ENCODE measurements at regions not wholly inside any gene's neighbourhood (a gene's known extent, or its start where the extent isn't known, plus 50 kb on each side); places are given as distances from the start of the nearest gene placed in this dataset.

GRCh38 chr6:166841216-166841615 lies 115.1 kb downstream of the RNASET2 start:
- no peak for DNase-seq

DNA sequence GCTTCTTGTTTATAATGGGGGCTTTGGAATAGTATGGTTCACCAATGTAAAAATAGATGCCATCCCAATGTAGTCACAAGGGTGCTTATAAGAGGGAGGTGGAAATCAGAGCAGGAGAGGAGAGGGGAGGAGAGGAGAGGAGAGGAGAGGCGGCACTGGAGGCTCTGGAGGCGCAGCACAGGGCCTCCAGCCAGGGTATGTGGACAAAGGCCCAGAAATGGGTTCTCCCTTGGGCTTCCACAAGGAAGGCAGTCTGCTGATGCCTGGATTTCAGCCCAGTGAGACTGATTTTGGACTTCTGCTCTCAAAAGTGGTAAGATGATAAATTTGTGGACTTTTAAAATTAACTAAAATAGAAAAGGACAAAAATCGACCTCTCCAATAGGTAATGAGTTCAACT lies 116.8 kb downstream of the RNASET2 start:
- no peak for DNase-seq

GRCh38 chr6:166838987-166839386 lies 117.4 kb downstream of the RNASET2 start:
- DNase-seq: no peak

DNA sequence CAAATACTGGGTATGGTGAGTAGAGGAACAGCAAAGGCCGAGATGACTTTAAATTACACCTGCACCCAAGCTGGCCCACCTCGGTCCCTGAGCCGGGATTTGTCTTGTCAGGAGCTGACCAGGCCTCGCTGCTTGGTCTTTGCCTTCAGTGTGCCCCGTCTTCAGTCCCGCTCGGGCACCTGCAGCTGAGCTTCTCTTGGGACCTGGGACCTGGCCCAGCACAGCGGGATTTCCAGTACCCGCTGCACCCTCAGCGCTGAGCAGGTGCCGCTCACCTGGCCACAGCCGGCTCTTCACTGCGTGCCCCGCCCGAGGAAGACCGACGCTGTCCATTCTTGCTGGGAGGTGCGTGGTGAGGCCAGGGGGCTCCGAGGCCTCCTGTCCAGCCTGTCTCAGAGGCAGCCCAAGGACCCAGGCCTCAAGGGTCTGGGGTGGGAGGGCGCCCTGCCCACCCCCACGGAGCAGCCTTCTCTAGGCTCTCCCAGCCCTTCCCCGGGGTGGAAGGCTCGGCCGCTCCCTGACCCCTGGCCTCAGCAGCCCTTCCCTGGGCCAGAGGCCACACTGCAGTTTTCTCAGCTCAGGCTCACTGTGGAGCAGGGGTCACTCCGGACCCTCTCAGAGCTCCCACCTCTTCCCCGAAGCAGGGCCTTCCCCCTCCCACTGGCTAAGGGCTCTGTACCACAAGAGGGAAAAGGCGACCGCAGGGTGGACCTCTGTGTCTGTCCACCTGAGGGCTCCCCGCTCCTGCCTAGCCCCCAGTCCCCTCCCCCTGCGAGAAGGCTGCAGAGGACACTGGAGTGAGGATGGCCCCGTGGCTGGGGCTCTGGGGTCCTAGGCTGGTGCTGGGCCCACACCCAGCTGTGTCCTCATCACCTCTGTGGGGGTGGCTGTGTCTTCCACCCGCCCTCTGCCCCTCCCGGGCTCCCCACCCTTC lies 119.3 kb downstream of the RNASET2 start:
- no peak for DNase-seq

GRCh38 chr6:166834049-166834448 lies 122.3 kb downstream of the RNASET2 start:
- no peak for DNase-seq

DNA sequence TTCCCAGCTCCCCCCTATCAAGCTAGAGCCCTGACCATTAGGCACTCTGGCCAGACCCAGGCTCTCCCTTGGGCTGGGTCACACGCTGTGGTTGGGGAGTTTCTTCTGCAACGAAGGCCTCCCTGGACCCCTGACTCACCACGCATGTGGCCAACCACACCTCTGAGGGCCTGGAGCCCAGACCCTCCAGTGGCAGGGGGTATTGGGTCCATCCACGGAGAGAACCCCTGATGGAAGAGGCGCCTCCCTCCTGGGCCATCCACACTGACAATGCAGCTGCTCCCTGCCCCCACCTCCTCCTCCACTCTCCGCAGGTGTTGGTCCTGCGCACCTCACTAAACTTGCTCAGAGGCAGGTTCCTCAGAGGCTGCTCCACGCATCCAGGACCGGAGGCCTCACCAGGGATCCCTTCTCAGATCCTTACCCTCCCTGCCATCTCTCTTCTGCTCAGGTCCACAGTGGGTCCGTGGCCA lies 125.4 kb downstream of the RNASET2 start:
- no peak for DNase-seq

- no peak for DNase-seq
These were observed 126.0 kb downstream of the RNASET2 start for GRCh38 chr6:166830185-166830890.

GRCh38 chr6:166826264-166826663 lies 130.1 kb downstream of the RNASET2 start:
- DNase-seq: no peak

DNA sequence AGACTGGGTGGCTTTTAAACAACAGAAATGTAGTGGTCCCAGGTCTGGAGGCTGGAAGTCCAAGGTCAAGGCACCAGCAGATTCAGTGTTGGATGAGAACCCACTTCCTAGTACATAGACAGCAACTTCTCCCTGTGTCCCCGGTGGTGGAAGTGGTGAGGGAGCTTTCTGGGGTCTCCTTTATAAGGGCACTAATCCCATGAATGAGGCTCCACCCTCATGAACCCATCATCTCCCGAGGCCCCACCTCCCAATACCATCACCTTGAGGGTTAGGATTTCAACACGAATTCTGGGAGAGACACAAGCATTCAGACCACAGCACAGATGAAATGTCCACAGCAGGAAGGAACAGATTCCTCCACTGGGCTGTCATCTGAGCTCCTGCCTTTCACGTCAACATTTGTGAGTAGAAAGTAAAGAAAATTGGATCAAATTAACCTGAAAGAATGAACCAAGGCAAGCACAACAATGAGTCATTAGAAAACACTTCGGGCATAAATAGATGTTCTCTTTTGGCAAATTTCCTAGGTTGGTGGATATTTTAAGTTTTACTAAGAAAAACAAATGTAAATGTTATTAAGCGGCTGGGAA lies 130.7 kb downstream of the RNASET2 start:
- DNase-seq: no peak

DNA sequence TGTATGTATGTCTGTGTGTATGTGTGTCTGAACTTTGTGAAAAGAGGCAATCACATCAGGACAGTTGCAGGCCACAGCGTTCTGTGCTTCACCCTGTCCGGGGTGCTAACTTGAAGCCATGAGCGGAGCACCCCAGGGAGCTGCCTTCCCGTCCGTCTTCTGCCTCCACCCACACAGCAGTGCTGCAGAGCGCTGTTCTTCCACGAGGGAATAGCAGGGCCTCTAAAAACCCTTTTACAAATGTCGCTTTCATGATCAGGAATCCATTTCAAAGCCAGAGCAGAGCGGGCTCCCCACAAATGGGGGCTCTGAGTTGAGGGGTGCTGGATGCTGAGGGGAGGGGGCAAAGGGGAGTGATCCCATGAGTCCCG lies 131.5 kb downstream of the RNASET2 start:
- no peak for DNase-seq

DNA sequence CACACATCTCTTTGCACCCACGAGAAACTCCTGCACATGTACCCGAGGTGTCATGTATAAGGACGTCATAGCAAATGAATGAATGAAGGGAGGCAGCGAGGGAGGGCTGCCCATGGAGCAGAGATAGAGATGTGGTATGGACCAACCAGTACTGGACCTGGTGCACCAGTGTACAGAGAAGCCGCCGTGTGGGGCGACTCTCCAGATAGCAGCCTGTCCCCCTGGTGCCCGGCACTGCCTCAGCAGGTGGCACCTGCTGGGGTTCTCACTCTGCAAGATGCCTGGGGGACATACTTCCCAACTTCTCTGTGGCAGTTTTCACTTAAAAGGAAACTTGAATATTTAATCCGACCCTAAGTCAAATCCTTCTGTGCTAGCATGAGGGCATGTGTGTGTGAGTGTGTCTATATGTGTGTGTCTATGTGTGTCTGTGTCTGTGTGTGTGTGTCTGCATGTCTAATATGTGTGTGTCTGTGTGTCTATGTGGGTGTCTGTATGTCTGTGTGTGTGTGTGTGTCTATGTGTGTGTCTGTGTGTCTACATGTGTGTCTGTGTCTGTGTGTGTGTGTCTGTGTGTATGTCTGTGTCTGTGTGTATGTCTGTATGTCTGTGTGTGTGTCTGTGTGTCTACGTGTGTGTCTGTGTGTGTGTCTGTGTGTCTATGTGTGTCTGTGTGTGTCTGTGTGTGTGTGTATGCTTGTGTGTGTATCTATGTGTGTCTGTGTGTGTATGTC lies 132.0 kb downstream of the RNASET2 start:
- no peak for DNase-seq

GRCh38 chr6:166822609-166823008 lies 133.7 kb downstream of the RNASET2 start:
- no peak for DNase-seq

DNA sequence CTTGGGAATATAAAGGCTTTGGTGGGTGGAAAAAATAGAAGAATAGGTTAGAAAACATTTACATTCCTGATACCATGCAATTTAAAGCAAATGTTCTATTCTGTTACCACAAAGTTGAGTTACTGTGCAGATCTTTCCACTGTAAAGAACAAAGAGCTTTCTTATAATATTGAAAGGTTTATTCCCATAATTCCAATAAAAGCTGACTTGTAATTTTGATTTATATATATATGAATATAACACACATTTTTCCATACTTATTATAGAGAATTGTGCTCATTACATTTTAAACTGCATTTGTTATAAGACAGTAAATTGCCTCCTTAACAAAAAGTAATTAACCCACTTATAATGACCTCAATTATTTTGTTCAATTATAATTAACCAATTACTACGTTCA lies 135.9 kb downstream of the RNASET2 start:
- DNase-seq: no peak

- no peak for DNase-seq
These were observed 136.3 kb downstream of the RNASET2 start for GRCh38 chr6:166820070-166820469.

- DNase-seq: no peak
These were observed 140.7 kb downstream of the RNASET2 start for GRCh38 chr6:166815629-166816028.

- no peak for DNase-seq
These were observed 142.0 kb downstream of the RNASET2 start for GRCh38 chr6:166814390-166814789.

DNA sequence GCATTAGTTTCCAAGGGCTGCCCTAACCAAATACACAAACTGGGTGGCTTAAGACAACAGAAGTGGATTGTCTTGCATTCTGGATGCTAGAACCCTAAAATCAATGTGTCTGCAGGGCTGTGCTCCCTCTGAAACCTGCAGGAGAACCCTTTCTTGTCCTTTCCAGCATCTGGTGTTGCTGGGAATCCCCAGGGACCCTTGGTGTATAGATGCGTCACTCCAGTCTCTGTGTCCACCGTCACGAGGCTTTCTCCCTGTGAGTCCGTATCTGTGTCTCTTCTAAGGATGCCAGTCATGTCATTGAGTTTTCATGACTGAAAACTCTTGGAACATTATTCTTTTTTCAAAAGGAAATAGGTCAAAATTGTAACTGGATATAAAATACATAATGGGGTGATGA lies 142.9 kb downstream of the RNASET2 start:
- DNase-seq: no peak

GRCh38 chr6:166810864-166811263 lies 145.5 kb downstream of the RNASET2 start:
- DNase-seq: no peak

DNA sequence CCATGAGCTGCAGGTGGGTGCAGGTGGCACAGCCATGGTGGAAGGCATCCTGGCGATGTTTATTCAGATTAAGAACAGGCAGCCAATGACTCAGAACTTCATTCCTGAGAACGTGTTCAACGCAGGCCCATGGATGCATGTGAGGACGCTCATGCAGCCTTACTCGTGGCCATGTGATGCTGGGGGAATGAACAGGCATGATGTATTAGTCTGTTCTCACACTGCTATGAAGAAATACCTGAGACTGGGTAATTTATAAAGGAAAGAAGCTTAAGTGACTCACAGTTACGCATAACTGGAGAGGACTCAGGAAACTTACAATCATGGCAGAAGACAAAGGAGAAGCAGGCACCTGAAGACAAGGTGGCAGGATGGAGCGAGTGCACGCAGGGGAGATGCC lies 146.6 kb downstream of the RNASET2 start:
- no peak for DNase-seq

- DNase-seq: no peak
These were observed 149.2 kb downstream of the RNASET2 start for GRCh38 chr6:166806962-166807757.

GRCh38 chr6:166806217-166806838 lies 150.0 kb downstream of the RNASET2 start:
- no peak for DNase-seq

DNA sequence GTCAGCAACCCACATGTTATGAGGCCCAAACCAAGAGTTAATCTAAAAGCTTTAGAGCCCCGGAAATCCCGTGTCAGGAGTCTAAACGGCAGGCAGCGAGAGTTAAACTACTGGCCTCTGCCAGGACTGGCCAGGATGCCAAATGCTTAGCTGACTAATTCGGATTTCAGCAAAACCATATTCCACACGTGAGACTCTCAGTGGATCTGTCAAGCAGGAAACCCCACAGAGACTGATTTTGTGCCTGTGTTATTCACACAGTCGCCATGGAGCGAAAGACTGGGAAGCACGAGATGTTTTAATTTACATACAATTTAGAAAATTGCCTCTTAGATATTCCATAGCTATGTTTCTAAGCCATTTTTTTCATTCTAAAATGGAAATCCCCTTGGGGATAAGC lies 152.9 kb downstream of the RNASET2 start:
- DNase-seq: no peak

All from NCI-H1694 (cell line).